ENCODE measurements at regions not wholly inside any gene's neighbourhood (a gene's known extent, or its start where the extent isn't known, plus 50 kb on each side); places are given as distances from the start of the nearest gene placed in this dataset.

- H2AFZ ChIP-seq (ENCODE audit: low read depth, low read length), result no peak overlapping the region
- DNase-seq (ENCODE audit: extremely low read depth in 1 of 4, low spot score in 3 of 4) (no peak), ATAC-seq (no peak), FAIRE-seq (no peak)
- H3K4me1 ChIP-seq (replicated peaks in 1 of 2; ENCODE audit: control insufficient read depth in 2 of 2, insufficient read depth in 2 of 2, low read length in 2 of 2), result no peaks in the 10 kb centered on the region; a peak in 1 of 5 replicates
- no peaks in the 10 kb centered on the region for H3K9me1 ChIP-seq (ENCODE audit: control insufficient read depth, insufficient read depth, low read length)
- no peak overlapping the region for H3K27ac ChIP-seq (ENCODE audit: extremely low read depth, low read depth, low read length)
- ChIA-PET POLR2A (no interaction called here), CTCF (ENCODE audit: low intra/inter-chr PET ratio) (no interaction called here)
- no peak overlapping the region for H3K9ac ChIP-seq (ENCODE audit: insufficient read depth in 1 of 2, low read depth in 2 of 2, low read length in 2 of 2)
- 0% methylated on average over 10 of the region's 13 CpGs for WGBS (ENCODE audit: insufficient coverage, low coverage, missing lambda C conversion rate)
- no peaks in the 10 kb centered on the region for H3K36me3 ChIP-seq (ENCODE audit: control insufficient read depth, insufficient read depth, low read length)
- H3K27me3 ChIP-seq (ENCODE audit: control insufficient read depth in 2 of 2, insufficient read depth in 2 of 2, low read length in 2 of 2), result no peaks in the 10 kb centered on the region
- no peaks in the 10 kb centered on the region for H3K79me2 ChIP-seq (ENCODE audit: control insufficient read depth, insufficient read depth, low read length)
- no peak overlapping the region for H3K4me3 ChIP-seq
- H3K4me2 ChIP-seq (ENCODE audit: insufficient read depth, low read length), result no peak overlapping the region
- intact Hi-C loops (cut with micrococcal nuclease), result no loop called here
- H3K9me3 ChIP-seq (replicated peaks; ENCODE audit: control insufficient read depth, insufficient read depth, low read depth, low read length), result no peaks in the 10 kb centered on the region
- in situ Hi-C loops (cut with MboI), result no loop called here
- BruUV-seq (replicated peaks), result no TSS peak
- no peaks in the 10 kb centered on the region for H4K20me1 ChIP-seq (replicated peaks; ENCODE audit: control insufficient read depth, insufficient read depth, low read length)
- TF ChIP-seq STAT5A (IDR thresholded peaks at IDR 0.05; ENCODE audit: borderline replicate concordance, low read length), result no peak
- TF ChIP-seq VEZF1 (CRISPR knock-in tag; IDR thresholded peaks at IDR 0.05), result peak; percentile 64
- no peak for TF ChIP-seq PYGO2 (tag; IDR thresholded peaks at IDR 0.05)
- TF ChIP-seq TAF15 (IDR thresholded peaks at IDR 0.05; ENCODE audit: low read depth, low read length), result no peak
- TF ChIP-seq ETV1 (tag; conservative IDR thresholded peaks at IDR 0.05; ENCODE audit: low read depth), result peak; percentile 58
- TF ChIP-seq ZNF175 (CRISPR knock-in tag; IDR thresholded peaks at IDR 0.05; ENCODE audit: low read depth), result peak; percentile 89
Measured at GRCh38 chr18:51437280-51438271, 240.1 kb upstream of the MEX3C start.

All from K562 (cell line).